ENCODE measurements at regions not wholly inside any gene's neighbourhood (a gene's known extent, or its start where the extent isn't known, plus 50 kb on each side); places are given as distances from the start of the nearest gene placed in this dataset.

GRCh38 chr2:16134436-16135165 lies 194.3 kb downstream of the MYCN start:
- no peaks in the 10 kb centered on the region for H3K4me1 ChIP-seq (replicated peaks)
- no peaks in the 10 kb centered on the region for H3K36me3 ChIP-seq
- H3K27ac ChIP-seq: no peak overlapping the region
- WGBS: 94% methylated on average over 9 of the region's 9 CpGs
- H3K27me3 ChIP-seq (replicated peaks; ENCODE audit: insufficient read depth): no peaks in the 10 kb centered on the region
- H3K9me3 ChIP-seq: no peaks in the 10 kb centered on the region
- intact Hi-C loops (cut with DNase I): no loop called here
- TF ChIP-seq CTCF (IDR thresholded peaks at IDR 0.05) (no peak), POLR2A (IDR thresholded peaks at IDR 0.05) (no peak), POLR2AphosphoS5 (IDR thresholded peaks at IDR 0.05) (no peak)
- DNase-seq (ENCODE audit: low spot score): no peak
- no peak overlapping the region for H3K4me3 ChIP-seq

GRCh38 chr2:16130906-16131400 lies 190.6 kb downstream of the MYCN start:
- no peak for DNase-seq (ENCODE audit: low spot score)
- Histone ChIP-seq H3K27ac (no peak overlapping the region), H3K4me1 (replicated peaks) (no peaks in the 10 kb centered on the region), H3K4me3 (no peak overlapping the region), H3K27me3 (replicated peaks; ENCODE audit: insufficient read depth) (no peaks in the 10 kb centered on the region), H3K36me3 (no peaks in the 10 kb centered on the region), H3K9me3 (no peaks in the 10 kb centered on the region)
- intact Hi-C loops (cut with DNase I): no loop called here
- WGBS: 74% methylated on average over 8 of the region's 8 CpGs
- TF ChIP-seq POLR2AphosphoS5 (IDR thresholded peaks at IDR 0.05) (no peak), CTCF (IDR thresholded peaks at IDR 0.05) (no peak), POLR2A (IDR thresholded peaks at IDR 0.05) (no peak)

GRCh38 chr2:16130541-16130880 lies 190.2 kb downstream of the MYCN start:
- H3K9me3 ChIP-seq: no peaks in the 10 kb centered on the region
- H3K36me3 ChIP-seq: no peaks in the 10 kb centered on the region
- H3K4me1 ChIP-seq (replicated peaks): no peaks in the 10 kb centered on the region
- intact Hi-C loops (cut with DNase I): no loop called here
- H3K27ac ChIP-seq: no peak overlapping the region
- 81% methylated on average over 5 of the region's 5 CpGs for WGBS
- no peak for TF ChIP-seq CTCF (IDR thresholded peaks at IDR 0.05)
- no peak for DNase-seq (ENCODE audit: low spot score)
- H3K27me3 ChIP-seq (replicated peaks; ENCODE audit: insufficient read depth): no peaks in the 10 kb centered on the region
- H3K4me3 ChIP-seq: no peak overlapping the region

GRCh38 chr2:16129716-16130540 lies 189.6 kb downstream of the MYCN start:
- Histone ChIP-seq H3K4me1 (replicated peaks) (no peaks in the 10 kb centered on the region), H3K4me3 (no peak overlapping the region), H3K9me3 (no peaks in the 10 kb centered on the region), H3K36me3 (no peaks in the 10 kb centered on the region), H3K27me3 (replicated peaks; ENCODE audit: insufficient read depth) (no peaks in the 10 kb centered on the region), H3K27ac (no peak overlapping the region)
- DNase-seq (ENCODE audit: low spot score): no peak
- TF ChIP-seq POLR2A (IDR thresholded peaks at IDR 0.05) (no peak), CTCF (IDR thresholded peaks at IDR 0.05) (no peak), POLR2AphosphoS5 (IDR thresholded peaks at IDR 0.05) (no peak)
- intact Hi-C loops (cut with DNase I): no loop called here
- 92% methylated on average over 8 of the region's 8 CpGs for WGBS
